Pancreas (tissue), 10 donors: ENCODE measurements at regions not wholly inside any gene's neighbourhood (a gene's known extent, or its start where the extent isn't known, plus 50 kb on each side); places are given as distances from the start of the nearest gene placed in this dataset.

ENCODE experiments used
- ATAC-seq, 4 donors: fragments of 200-7000 bp; cut with Tn5 transposase; one replicate each; pipeline versions ENCODE4 v1.8.0 to v1.9.1; 2020; ENCODE audit warnings: mild to moderate bottlenecking in 4 of 4, moderate library complexity in 4 of 4
- DNase-seq, 6 donors: peaks; one replicate each; pipeline ENCODE4 v3.0.0-alpha.2; 2020
- FAIRE-seq: peaks from 2 replicates; lab custom pipeline; 2012; peaks lifted over from hg19 to GRCh38; lab: Jason Lieb, UNC
- H3K27ac ChIP-seq, 4 donors: fragments of 200-600 bp; sonication (generic); 1 replicate in 3 of 4; 2 replicates in 1 of 4; pipeline versions ENCODE4 v1.5.0 to v1.8.0; 2020
- H3K27me3 ChIP-seq, 4 donors: fragments of 200-600 bp; one replicate each; pipeline ENCODE4 v1.8.0; 2021
- H3K36me3 ChIP-seq, 3 donors: fragments of 200-600 bp; sonication (generic) in 1 of 3; one replicate each; pipeline versions ENCODE4 v1.5.0 to v1.8.0; 2020 to 2021
- H3K4me1 ChIP-seq, 3 donors: fragments of 200-600 bp; one replicate each; pipeline ENCODE4 v1.8.0; 2021
- H3K4me3 ChIP-seq, 4 donors: fragments of 200-600 bp; sonication (generic) in 2 of 4; one replicate each; pipeline versions ENCODE4 v1.5.0 to v1.8.0; 2020 to 2021
- H3K9me3 ChIP-seq, 4 donors: fragments of 200-600 bp; one replicate each; pipeline ENCODE4 v1.8.0; 2021
- CTCF ChIP-seq, 4 donors: fragments of 200-600 bp; sonication (generic) in 3 of 4; IDR thresholded peaks; one replicate each; pipeline versions ENCODE4 v1.5.0 to v1.8.0; 2021; ENCODE audit warnings: antibody characterized with exemption in 4 of 4
- WGBS, 2 donors: extraction: QIAGEN DNeasy Blood & Tissue Kit; methylation state at CpG; one replicate each; pipeline ENCODE4 v1.1.7; 2013; 5-methylcytosine and 5-hydroxymethylcytosine counted together
- intact Hi-C, 3 donors: fragments of 100-400 bp; cut with DNase I; formaldehyde crosslinking; loops; one replicate each; pipeline versions ENCODE4 v1.11.1 to v1.14.2; 2022
- donor health status: healthy with polysubstance abuse.
- donor health status: DM: no; HTN: no; CAD: no; lungs with moderate emphysema.
- donor health status: DM: no; HTN: no; CAD: no.
- donor health status: control.
- donor health status: control.
- donor health status: Bipolar disorder and iron deficiency.
- donor health status: DM: yes; HTN: yes; CAD: no.
- donor health status: DM: no; HTN: no; CAD: no.
- donor health status: DM: no; HTN: no; CAD: no.
- donor health status: DM: yes; HTN: yes; CAD: no.

- ATAC-seq (no peak), FAIRE-seq (no peak), DNase-seq (no peak)
- Histone ChIP-seq H3K36me3 (no peaks in the 10 kb centered on the region), H3K27me3 (no peaks in the 10 kb centered on the region), H3K27ac (no peak overlapping the region), H3K4me1 (no peaks in the 10 kb centered on the region), H3K9me3 (no peaks in the 10 kb centered on the region), H3K4me3 (no peak overlapping the region)
- 38 to 46% methylated on average over 4 of the region's 4 CpGs for WGBS, 2 donors
- no peak for TF ChIP-seq CTCF (IDR thresholded peaks at IDR 0.05)
- intact Hi-C loops: no loop called here
These were observed 746.1 kb upstream of the EPHA5 start for GRCh38 chr4:66416425-66416824.

- no peaks in the 10 kb centered on the region for H3K9me3 ChIP-seq
- 59 to 75% methylated on average over 5 of the region's 5 CpGs for WGBS, 2 donors
- FAIRE-seq (no peak), ATAC-seq (no peak), DNase-seq (no peak)
- no peaks in the 10 kb centered on the region for H3K36me3 ChIP-seq
- no peak for TF ChIP-seq CTCF (IDR thresholded peaks at IDR 0.05)
- no peaks in the 10 kb centered on the region for H3K27me3 ChIP-seq
- H3K4me3 ChIP-seq: no peak overlapping the region
- intact Hi-C loops: no loop called here
- no peak overlapping the region for H3K27ac ChIP-seq
- no peaks in the 10 kb centered on the region for H3K4me1 ChIP-seq
These were observed 733.9 kb upstream of the EPHA5 start for GRCh38 chr4:66404141-66404540.

GRCh38 chr4:66376921-66377320, 706.6 kb upstream of the EPHA5 start:
- Histone ChIP-seq H3K9me3 (no peaks in the 10 kb centered on the region), H3K36me3 (no peaks in the 10 kb centered on the region), H3K4me1 (no peaks in the 10 kb centered on the region), H3K27me3 (no peaks in the 10 kb centered on the region), H3K27ac (no peak overlapping the region), H3K4me3 (no peak overlapping the region)
- WGBS, 2 donors: 26 to 35% methylated on average over 1 of the region's 1 CpG
- intact Hi-C loops: no loop called here
- no peak for TF ChIP-seq CTCF (IDR thresholded peaks at IDR 0.05)
- DNase-seq (no peak), FAIRE-seq (no peak), ATAC-seq (no peak)

GRCh38 chr4:66376396-66376795, 706.1 kb upstream of the EPHA5 start:
- DNase-seq (no peak), ATAC-seq (no peak), FAIRE-seq (no peak)
- H3K27ac ChIP-seq: no peak overlapping the region
- intact Hi-C loops: no loop called here
- H3K4me3 ChIP-seq: no peak overlapping the region
- no peaks in the 10 kb centered on the region for H3K9me3 ChIP-seq
- TF ChIP-seq CTCF (IDR thresholded peaks at IDR 0.05): no peak
- no peaks in the 10 kb centered on the region for H3K27me3 ChIP-seq
- no peaks in the 10 kb centered on the region for H3K36me3 ChIP-seq
- H3K4me1 ChIP-seq: no peaks in the 10 kb centered on the region

- TF ChIP-seq CTCF (IDR thresholded peaks at IDR 0.05): no peak
- FAIRE-seq: no peak
- DNase-seq: no peak
- ATAC-seq: no peak
- Histone ChIP-seq H3K27me3 (no peaks in the 10 kb centered on the region), H3K27ac (no peak overlapping the region), H3K36me3 (no peaks in the 10 kb centered on the region), H3K4me1 (no peaks in the 10 kb centered on the region), H3K4me3 (no peak overlapping the region), H3K9me3 (no peaks in the 10 kb centered on the region)
- intact Hi-C loops: no loop called here
These were observed 703.0 kb upstream of the EPHA5 start for GRCh38 chr4:66373268-66373667.
